H9 (cell line): ENCODE measurements at regions not wholly inside any gene's neighbourhood (a gene's known extent, or its start where the extent isn't known, plus 50 kb on each side); places are given as distances from the start of the nearest gene placed in this dataset.
"Not testable (repeated sequence)": the region's sequence is repeated elsewhere in the genome, so short reads cannot be mapped to it uniquely, and the experiment has no call there.

Experiments used
- DNase-seq: peaks from one replicate; pipeline ENCODE4 v3.0.0-alpha.2; 2017
- H2AFZ ChIP-seq: one replicate; pipeline ENCODE4 v1.6.1; 2013; ENCODE audit warnings: mild to moderate bottlenecking, low read length, control low read depth, moderate library complexity
- H2AK5ac ChIP-seq: 2 replicates; pipeline ENCODE4 v1.6.1; 2013; ENCODE audit warnings: low read length, control low read depth, mixed read lengths; ENCODE audit not compliant: insufficient read length
- H2BK120ac ChIP-seq: one replicate; pipeline ENCODE4 v1.6.1; 2013; ENCODE audit warnings: low read depth, mild to moderate bottlenecking, low read length, control low read depth, inconsistent platforms; ENCODE audit not compliant: poor library complexity, severe bottlenecking
- H2BK12ac ChIP-seq: 2 replicates; pipeline ENCODE4 v1.6.1; 2013; ENCODE audit warnings: low read length, control low read depth, mixed read lengths, low read depth; ENCODE audit not compliant: insufficient read length
- H2BK15ac ChIP-seq: 2 replicates; pipeline ENCODE4 v1.6.1; 2013; ENCODE audit warnings: low read depth, low read length, control low read depth
- H2BK20ac ChIP-seq: one replicate; pipeline ENCODE4 v1.6.1; 2013; ENCODE audit warnings: low read depth, mild to moderate bottlenecking, low read length, control low read depth, inconsistent platforms; ENCODE audit not compliant: poor library complexity, severe bottlenecking
- H2BK5ac ChIP-seq: 2 replicates; pipeline ENCODE4 v1.6.1; 2013; ENCODE audit warnings: low read length, control low read depth, mixed read lengths; ENCODE audit not compliant: insufficient read length
- H3K14ac ChIP-seq: 2 replicates; pipeline ENCODE4 v1.6.1; 2013; ENCODE audit warnings: low read length, control low read depth; ENCODE audit not compliant: insufficient read depth
- H3K18ac ChIP-seq: 2 replicates; pipeline ENCODE4 v1.6.1; 2013; ENCODE audit warnings: low read depth, mild to moderate bottlenecking, mixed read lengths, low read length, control low read depth; ENCODE audit not compliant: insufficient read length
- H3K23ac ChIP-seq: 2 replicates; pipeline ENCODE4 v1.6.1; 2013; ENCODE audit warnings: low read length, control low read depth, mixed read lengths, low read depth; ENCODE audit not compliant: insufficient read length
- H3K23me2 ChIP-seq: 2 replicates; pipeline ENCODE4 v1.6.1; 2013; ENCODE audit warnings: low read depth, mild to moderate bottlenecking, mixed read lengths, low read length, control low read depth; ENCODE audit not compliant: insufficient read length, poor library complexity, severe bottlenecking
- H3K27ac ChIP-seq: 2 replicates; pipeline ENCODE4 v1.5.1; 2013; ENCODE audit warnings: low read length, control low read depth, mixed read lengths, low read depth; ENCODE audit not compliant: insufficient read length
- H3K27me3 ChIP-seq: 2 replicates; pipeline ENCODE4 v1.6.1; 2013; ENCODE audit warnings: low read length, control low read depth, inconsistent platforms; ENCODE audit not compliant: insufficient read depth
- H3K4ac ChIP-seq: 2 replicates; pipeline ENCODE4 v1.6.1; 2013; ENCODE audit warnings: low read depth, mild to moderate bottlenecking, control low read depth, inconsistent platforms, low read length, moderate library complexity
- H3K4me1 ChIP-seq: 2 replicates; pipeline ENCODE4 v1.6.1; 2013; ENCODE audit warnings: low read length, control low read depth, inconsistent platforms; ENCODE audit not compliant: insufficient read depth
- H3K4me2 ChIP-seq: 2 replicates; pipeline ENCODE4 v1.6.1; 2013; ENCODE audit warnings: low read length, control low read depth, mixed read lengths; ENCODE audit not compliant: insufficient read length, insufficient read depth
- H3K56ac ChIP-seq: 2 replicates; pipeline ENCODE4 v1.6.1; 2013; ENCODE audit warnings: low read depth, mild to moderate bottlenecking, mixed read lengths, low read length, control low read depth; ENCODE audit not compliant: insufficient read length
- H3K79me1 ChIP-seq: 2 replicates; pipeline ENCODE4 v1.6.1; 2013; ENCODE audit warnings: low read depth, mild to moderate bottlenecking, moderate library complexity, low read length, control low read depth, inconsistent platforms; ENCODE audit not compliant: insufficient read depth, poor library complexity, severe bottlenecking
- H3K79me2 ChIP-seq: 2 replicates; pipeline ENCODE4 v1.6.1; 2013; ENCODE audit warnings: low read length, control low read depth, inconsistent platforms; ENCODE audit not compliant: insufficient read depth
- H3K9ac ChIP-seq: 2 replicates; pipeline ENCODE4 v1.6.1; 2013; ENCODE audit warnings: low read length, control low read depth, mixed read lengths; ENCODE audit not compliant: insufficient read length; ENCODE audit errors: extremely low read depth
- H3K9me3 ChIP-seq: one replicate; pipeline ENCODE4 v1.6.1; 2013; ENCODE audit warnings: low read depth, low read length, inconsistent platforms; ENCODE audit not compliant: control insufficient read depth
- H3T11ph ChIP-seq: one replicate; pipeline ENCODE4 v1.6.1; 2013; ENCODE audit warnings: mild to moderate bottlenecking, low read length, control low read depth, inconsistent platforms
- H4K20me1 ChIP-seq: one replicate; pipeline ENCODE4 v1.6.1; 2013; ENCODE audit not compliant: control insufficient read depth, insufficient read length, insufficient read depth
- H4K5ac ChIP-seq: 2 replicates; pipeline ENCODE4 v1.6.1; 2013; ENCODE audit warnings: low read depth, mild to moderate bottlenecking, mixed read lengths, low read length, control low read depth; ENCODE audit not compliant: insufficient read length
- H4K8ac ChIP-seq: replicated peaks from 2 replicates; pipeline ENCODE4 v1.6.1; 2013; ENCODE audit warnings: low read length, control low read depth, mixed read lengths, low read depth; ENCODE audit not compliant: insufficient read length
- H4K91ac ChIP-seq: 2 replicates; pipeline ENCODE4 v1.6.1; 2013; ENCODE audit warnings: low read depth, mild to moderate bottlenecking, moderate library complexity, mixed read lengths, low read length, control low read depth; ENCODE audit not compliant: insufficient read length
- H3K27ac Mint-ChIP-seq, 3 experiments: 2 replicates in 2 of 3; 3 replicates in 1 of 3; pipeline ENCODE4 v1.8.0; 2020 to 2021; ENCODE audit warnings: mixed read lengths in 3 of 3, mild to moderate bottlenecking in 1 of 3, moderate library complexity in 1 of 3
- H3K27me3 Mint-ChIP-seq: 2 replicates; pipeline ENCODE4 v1.8.0; 2021; ENCODE audit warnings: low read depth, mild to moderate bottlenecking, moderate library complexity, mixed read lengths
- H3K36me3 Mint-ChIP-seq, 3 experiments: 2 replicates in 2 of 3; 3 replicates in 1 of 3; pipeline ENCODE4 v1.8.0; 2020 to 2021; ENCODE audit warnings: low read depth in 3 of 3, mixed read lengths in 3 of 3; ENCODE audit not compliant: insufficient read depth in 1 of 3
- H3K4me1 Mint-ChIP-seq, 2 experiments: 2 replicates each; pipeline ENCODE4 v1.8.0; 2020; ENCODE audit warnings: mixed read lengths in 2 of 2
- H3K4me3 Mint-ChIP-seq, 2 experiments: 2 replicates in 1 of 2; 3 replicates in 1 of 2; pipeline ENCODE4 v1.8.0; 2020 to 2021; ENCODE audit warnings: mild to moderate bottlenecking in 2 of 2, mixed read lengths in 2 of 2, moderate library complexity in 1 of 2
- H3K9me3 Mint-ChIP-seq, 2 experiments: 2 replicates in 1 of 2; 3 replicates in 1 of 2; pipeline ENCODE4 v1.8.0; 2020; ENCODE audit warnings: mild to moderate bottlenecking in 2 of 2, mixed read lengths in 2 of 2, moderate library complexity in 1 of 2
- WGBS: extraction: QIAGEN DNeasy Blood & Tissue Kit; methylation state at CpG from one replicate; pipeline ENCODE4 v1.1.7; 2013; ENCODE audit warnings: missing lambda C conversion rate, low lambda C conversion rate, mixed read lengths; ENCODE audit not compliant: insufficient read length; ENCODE audit errors: extremely low coverage; 5-methylcytosine and 5-hydroxymethylcytosine counted together

GRCh38 chr3:143181977-143182376 lies 62.4 kb downstream of the CHST2 start:
- not testable (repeated sequence) for DNase-seq, H3K27ac ChIP-seq, H3K23ac ChIP-seq, H3K4me1 ChIP-seq, H3K27me3 Mint-ChIP-seq, H3K79me2 ChIP-seq, H3K9me3 ChIP-seq, H2BK12ac ChIP-seq, H2AK5ac ChIP-seq, H3K27ac Mint-ChIP-seq, H2BK5ac ChIP-seq, H3K4me1 Mint-ChIP-seq, H2BK120ac ChIP-seq, H4K5ac ChIP-seq, H3K14ac ChIP-seq, H3K4me3 Mint-ChIP-seq, H4K20me1 ChIP-seq, H4K91ac ChIP-seq, H2BK20ac ChIP-seq, H3K56ac ChIP-seq, H3K79me1 ChIP-seq, H3K9me3 Mint-ChIP-seq, H3K18ac ChIP-seq, H3K4ac ChIP-seq, H3K36me3 Mint-ChIP-seq, H2AFZ ChIP-seq, H3T11ph ChIP-seq, H2BK15ac ChIP-seq, H4K8ac ChIP-seq, H3K9ac ChIP-seq, H3K27me3 ChIP-seq, H3K4me2 ChIP-seq, H3K23me2 ChIP-seq
- WGBS, result no CpG with 5 or more reads among the region's 1 CpG
